ENCODE measurements at regions not wholly inside any gene's neighbourhood (a gene's known extent, or its start where the extent isn't known, plus 50 kb on each side); places are given as distances from the start of the nearest gene placed in this dataset.

- Histone ChIP-seq H3K27me3 (replicated peaks) (no peaks in the 10 kb centered on the region), H3K4me3 (ENCODE audit: low read depth, low read length) (no peak overlapping the region), H3K27ac (no peak overlapping the region), H3K36me3 (replicated peaks) (no peaks in the 10 kb centered on the region)
- in situ Hi-C loops (cut with HindIII; ENCODE audit: low pct_ligation_motif_present, low sequenced_read_pairs) = no loop called here
- no peak for DNase-seq
- TF ChIP-seq, protein P1, sequence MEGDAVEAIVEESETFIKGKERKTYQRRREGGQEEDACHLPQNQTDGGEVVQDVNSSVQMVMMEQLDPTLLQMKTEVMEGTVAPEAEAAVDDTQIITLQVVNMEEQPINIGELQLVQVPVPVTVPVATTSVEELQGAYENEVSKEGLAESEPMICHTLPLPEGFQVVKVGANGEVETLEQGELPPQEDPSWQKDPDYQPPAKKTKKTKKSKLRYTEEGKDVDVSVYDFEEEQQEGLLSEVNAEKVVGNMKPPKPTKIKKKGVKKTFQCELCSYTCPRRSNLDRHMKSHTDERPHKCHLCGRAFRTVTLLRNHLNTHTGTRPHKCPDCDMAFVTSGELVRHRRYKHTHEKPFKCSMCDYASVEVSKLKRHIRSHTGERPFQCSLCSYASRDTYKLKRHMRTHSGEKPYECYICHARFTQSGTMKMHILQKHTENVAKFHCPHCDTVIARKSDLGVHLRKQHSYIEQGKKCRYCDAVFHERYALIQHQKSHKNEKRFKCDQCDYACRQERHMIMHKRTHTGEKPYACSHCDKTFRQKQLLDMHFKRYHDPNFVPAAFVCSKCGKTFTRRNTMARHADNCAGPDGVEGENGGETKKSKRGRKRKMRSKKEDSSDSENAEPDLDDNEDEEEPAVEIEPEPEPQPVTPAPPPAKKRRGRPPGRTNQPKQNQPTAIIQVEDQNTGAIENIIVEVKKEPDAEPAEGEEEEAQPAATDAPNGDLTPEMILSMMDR (IDR thresholded peaks at IDR 0.05; ENCODE audit: low read depth, low read length, missing control alignments) = no peak
Observed at GRCh38 chr15:93477721-93478120, 388.7 kb upstream of the RGMA start.

DNA sequence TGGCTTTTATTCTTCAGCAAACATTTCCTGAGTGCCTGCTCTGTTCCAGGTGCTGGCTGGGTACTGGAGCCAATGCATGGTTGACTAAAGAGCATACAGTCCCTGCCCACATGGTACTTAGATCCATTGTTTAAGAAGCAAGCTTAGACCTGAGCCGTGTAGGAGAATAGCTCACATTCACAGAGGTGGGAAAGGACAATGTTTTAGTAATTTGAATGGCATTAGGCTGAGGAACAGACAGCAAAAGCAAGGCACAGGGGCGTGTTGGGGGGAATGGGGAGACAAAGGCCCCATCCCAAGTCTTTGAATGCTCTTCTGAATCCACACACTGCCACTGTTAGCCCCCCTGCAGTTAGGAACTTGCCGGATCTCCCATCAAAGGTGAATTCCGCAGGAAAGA is 388.2 kb upstream of the RGMA start:
- Histone ChIP-seq H3K4me3 (ENCODE audit: low read depth, low read length) (no peak overlapping the region), H3K27ac (no peak overlapping the region), H3K36me3 (replicated peaks) (no peaks in the 10 kb centered on the region), H3K27me3 (replicated peaks) (no peaks in the 10 kb centered on the region)
- in situ Hi-C loops (cut with HindIII; ENCODE audit: low pct_ligation_motif_present, low sequenced_read_pairs) = no loop called here
- TF ChIP-seq, protein P1 (IDR thresholded peaks at IDR 0.05; ENCODE audit: low read depth, low read length, missing control alignments) = no peak
- DNase-seq = no peak

GRCh38 chr15:93476491-93477177 is 387.6 kb upstream of the RGMA start:
- TF ChIP-seq, protein P1 (IDR thresholded peaks at IDR 0.05; ENCODE audit: low read depth, low read length, missing control alignments) = no peak

GRCh38 chr15:93474728-93475127 is 385.7 kb upstream of the RGMA start:
- Histone ChIP-seq H3K27me3 (replicated peaks) (no peaks in the 10 kb centered on the region), H3K36me3 (replicated peaks) (no peaks in the 10 kb centered on the region), H3K27ac (no peak overlapping the region), H3K4me3 (ENCODE audit: low read depth, low read length) (no peak overlapping the region)
- TF ChIP-seq, protein P1 (IDR thresholded peaks at IDR 0.05; ENCODE audit: low read depth, low read length, missing control alignments) = no peak
- no peak for DNase-seq
- in situ Hi-C loops (cut with HindIII; ENCODE audit: low pct_ligation_motif_present, low sequenced_read_pairs) = no loop called here

More at GRCh38 chr15:93476491-93477177, 387.6 kb upstream of the RGMA start:
- Histone ChIP-seq H3K36me3 (replicated peaks) (no peaks in the 10 kb centered on the region), H3K27me3 (replicated peaks) (no peaks in the 10 kb centered on the region), H3K4me3 (ENCODE audit: low read depth, low read length) (no peak overlapping the region), H3K27ac (no peak overlapping the region)
- no peak for DNase-seq
- in situ Hi-C loops (cut with HindIII; ENCODE audit: low pct_ligation_motif_present, low sequenced_read_pairs) = no loop called here

- no peak for DNase-seq
- TF ChIP-seq, protein P1 (IDR thresholded peaks at IDR 0.05; ENCODE audit: low read depth, low read length, missing control alignments) = no peak
- Histone ChIP-seq H3K27ac (no peak overlapping the region), H3K27me3 (replicated peaks) (no peaks in the 10 kb centered on the region), H3K36me3 (replicated peaks) (no peaks in the 10 kb centered on the region), H3K4me3 (ENCODE audit: low read depth, low read length) (no peak overlapping the region)
- in situ Hi-C loops (cut with HindIII; ENCODE audit: low pct_ligation_motif_present, low sequenced_read_pairs) = no loop called here
Observed at GRCh38 chr15:93469994-93470393, 381.0 kb upstream of the RGMA start.

- no peaks in the 10 kb centered on the region for H3K27me3 ChIP-seq (replicated peaks)
- H3K36me3 ChIP-seq (replicated peaks) = no peaks in the 10 kb centered on the region
- no peak overlapping the region for H3K4me3 ChIP-seq (ENCODE audit: low read depth, low read length)
- H3K27ac ChIP-seq = no peak overlapping the region
- TF ChIP-seq, protein P1 (IDR thresholded peaks at IDR 0.05; ENCODE audit: low read depth, low read length, missing control alignments) = no peak
- in situ Hi-C loops (cut with HindIII; ENCODE audit: low pct_ligation_motif_present, low sequenced_read_pairs) = no loop called here
- DNase-seq = no peak
Observed at GRCh38 chr15:93467337-93467736, 378.3 kb upstream of the RGMA start.

Measured in brain microvascular endothelial cell (primary cell).